ENCODE measurements at regions not wholly inside any gene's neighbourhood (a gene's known extent, or its start where the extent isn't known, plus 50 kb on each side); places are given as distances from the start of the nearest gene placed in this dataset.
"Not testable (repeated sequence)": the region's sequence is repeated elsewhere in the genome, so short reads cannot be mapped to it uniquely, and the experiment has no call there.

DNA sequence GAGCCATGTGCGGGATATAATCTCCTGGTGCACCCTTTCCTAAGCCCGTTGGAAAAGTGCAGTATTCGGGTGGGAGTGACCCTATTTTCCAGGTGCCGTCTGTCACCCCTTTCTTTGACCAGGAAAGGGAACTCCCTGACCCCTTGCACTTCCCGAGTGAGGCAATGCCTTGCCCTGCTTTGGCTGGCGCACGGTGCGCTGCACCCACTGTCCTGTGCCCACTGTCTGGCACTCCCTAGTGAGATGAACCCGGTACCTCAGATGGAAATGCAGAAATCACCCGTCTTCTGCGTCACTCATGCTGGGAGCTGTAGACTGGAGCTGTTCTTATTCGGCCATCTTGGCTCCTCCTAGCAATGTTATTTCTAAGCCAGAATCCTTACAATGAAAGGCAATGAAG, 121.1 kb downstream of the TAF11L14 start:
- in situ Hi-C loops (cut with MboI; ENCODE audit: low sequenced_read_pairs), result not testable (repeated sequence)

DNA sequence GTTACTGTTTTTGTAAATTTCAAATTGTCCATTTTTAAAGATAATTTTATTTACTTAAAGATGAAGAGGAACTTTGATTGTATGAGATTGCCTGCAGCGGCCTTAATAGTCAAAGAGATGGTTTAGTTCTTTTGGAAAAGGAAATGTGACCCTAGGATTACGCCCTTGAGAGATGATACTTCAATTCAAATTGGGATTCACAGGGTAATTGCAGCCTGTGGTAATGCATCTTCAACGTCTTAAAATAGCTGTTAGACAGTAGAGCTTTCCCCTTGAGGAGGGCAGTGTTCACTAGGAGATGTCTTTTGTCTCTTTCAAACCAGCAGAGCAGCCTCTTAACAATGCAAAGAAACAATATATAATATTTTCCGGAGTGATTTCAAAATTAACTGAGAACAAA, 127.1 kb downstream of the TAF11L14 start:
- in situ Hi-C loops (cut with MboI; ENCODE audit: low sequenced_read_pairs), result no loop called here

DNA sequence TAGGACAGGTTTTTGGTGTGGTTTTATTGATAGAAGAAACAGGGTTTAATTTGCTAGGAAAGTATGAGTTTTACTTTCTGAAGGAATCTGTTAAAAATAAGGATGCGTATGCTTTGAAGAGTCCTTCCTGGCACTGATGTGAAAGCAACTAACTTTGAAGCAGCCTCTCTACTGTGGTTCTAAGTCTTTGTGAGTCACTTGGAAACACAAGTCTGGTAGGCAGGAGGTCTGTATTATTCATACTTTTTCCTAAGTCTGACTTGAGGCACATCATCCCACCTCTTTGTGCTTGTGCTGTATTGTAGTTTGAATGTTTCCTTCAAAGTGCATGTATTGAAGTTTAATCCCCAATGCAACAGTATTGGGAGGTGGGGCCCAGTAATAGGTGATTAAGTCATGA, 129.0 kb downstream of the TAF11L14 start:
- in situ Hi-C loops (cut with MboI; ENCODE audit: low sequenced_read_pairs), result no loop called here

DNA sequence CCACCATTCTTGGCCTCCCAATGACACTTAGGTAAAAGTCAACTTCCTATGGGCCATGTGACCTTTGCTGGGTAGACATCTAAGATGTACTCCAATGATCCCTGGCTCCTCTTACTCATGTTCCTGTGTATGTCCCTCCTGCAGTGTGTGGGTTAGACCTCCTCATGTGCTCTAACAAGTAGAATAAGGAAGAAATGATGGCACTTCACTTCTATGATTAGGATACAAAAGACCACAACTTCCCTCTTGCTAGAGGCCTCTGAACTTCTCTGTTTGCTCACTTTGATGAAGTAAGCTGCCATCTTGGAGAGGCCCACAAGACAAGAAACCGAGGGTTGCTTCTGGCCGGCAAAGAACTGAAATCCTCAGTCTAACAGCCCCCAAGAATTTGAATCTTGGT, 131.8 kb downstream of the TAF11L14 start:
- in situ Hi-C loops (cut with MboI; ENCODE audit: low sequenced_read_pairs), result no loop called here

DNA sequence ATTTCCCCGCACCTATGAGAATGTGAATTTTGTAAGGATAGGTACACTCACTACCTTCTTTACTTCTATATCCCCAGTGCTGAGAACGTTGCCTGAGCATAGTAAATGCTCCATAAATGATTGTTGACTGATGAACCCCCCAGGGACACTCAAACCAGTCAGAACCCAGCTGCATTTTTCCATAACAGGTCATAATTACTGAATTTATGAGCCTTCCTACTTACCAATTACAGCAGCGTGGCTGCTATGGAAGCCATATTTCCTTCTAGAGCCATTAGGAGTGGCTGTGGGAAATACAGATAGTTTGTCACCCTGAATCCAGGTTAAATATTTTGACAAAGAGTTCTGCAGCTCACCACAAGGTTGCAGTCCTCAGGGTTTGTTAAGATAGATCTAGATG, 135.0 kb downstream of the TAF11L14 start:
- in situ Hi-C loops (cut with MboI; ENCODE audit: low sequenced_read_pairs), result no loop called here

DNA sequence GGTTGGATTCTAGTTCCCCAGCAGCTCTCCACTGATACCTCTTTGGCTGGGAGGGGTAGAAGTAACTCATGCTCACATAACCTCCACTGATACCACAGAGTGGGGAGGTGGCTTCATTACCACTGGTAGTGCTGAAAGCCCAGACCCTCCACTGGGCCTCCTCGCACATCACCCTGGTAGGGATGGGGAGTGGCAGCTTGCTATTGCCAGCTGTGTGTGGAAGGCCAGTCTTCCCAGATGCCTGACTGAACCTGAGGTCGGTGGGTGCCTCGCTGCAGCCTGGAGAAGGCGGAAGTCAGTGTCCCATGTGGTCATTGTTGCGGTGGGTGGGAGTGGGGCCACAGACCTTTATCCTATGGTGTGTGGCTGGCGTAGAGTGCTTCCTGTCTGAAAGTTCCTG, 138.0 kb downstream of the TAF11L14 start:
- in situ Hi-C loops (cut with MboI; ENCODE audit: low sequenced_read_pairs), result no loop called here

DNA sequence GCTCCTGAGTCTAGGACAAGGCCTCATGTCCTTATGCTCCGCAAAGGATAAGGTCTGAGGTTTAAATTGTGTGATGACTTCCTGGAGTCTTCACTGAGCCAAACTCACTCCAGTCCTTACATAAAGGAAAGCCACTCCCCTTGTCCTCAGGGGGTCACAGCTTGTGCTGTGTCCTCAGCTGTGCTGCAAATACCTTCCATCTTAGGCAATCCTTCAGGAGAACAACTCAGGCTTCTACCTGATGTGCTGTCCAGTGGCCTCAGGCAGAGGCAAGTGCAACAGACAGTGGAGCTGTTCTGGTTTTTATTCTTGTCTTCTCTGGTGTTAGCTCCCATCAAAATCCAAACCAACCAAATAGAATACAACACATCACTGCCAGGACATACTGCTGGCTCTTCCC, 151.5 kb downstream of the TAF11L14 start:
- in situ Hi-C loops (cut with MboI; ENCODE audit: low sequenced_read_pairs), result no loop called here

DNA sequence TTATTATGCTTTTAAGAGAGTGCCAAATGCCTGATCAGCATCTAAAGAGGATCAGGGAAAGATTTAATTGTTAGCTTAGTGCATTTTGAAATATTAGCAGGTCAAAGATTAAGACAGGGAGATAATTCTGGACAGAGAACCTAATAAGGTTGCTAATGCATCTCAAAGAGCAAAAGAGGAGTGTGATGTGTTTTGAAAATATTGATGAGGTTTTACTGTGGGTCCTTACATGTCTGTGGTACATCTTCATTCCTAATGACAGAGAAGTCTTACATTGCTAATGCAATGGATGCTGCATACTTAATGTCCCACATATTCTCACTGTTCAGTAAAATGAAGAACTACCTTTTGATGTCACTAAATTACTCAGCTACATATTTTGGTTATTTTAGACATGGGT, 154.1 kb downstream of the TAF11L14 start:
- in situ Hi-C loops (cut with MboI; ENCODE audit: low sequenced_read_pairs), result no loop called here

DNA sequence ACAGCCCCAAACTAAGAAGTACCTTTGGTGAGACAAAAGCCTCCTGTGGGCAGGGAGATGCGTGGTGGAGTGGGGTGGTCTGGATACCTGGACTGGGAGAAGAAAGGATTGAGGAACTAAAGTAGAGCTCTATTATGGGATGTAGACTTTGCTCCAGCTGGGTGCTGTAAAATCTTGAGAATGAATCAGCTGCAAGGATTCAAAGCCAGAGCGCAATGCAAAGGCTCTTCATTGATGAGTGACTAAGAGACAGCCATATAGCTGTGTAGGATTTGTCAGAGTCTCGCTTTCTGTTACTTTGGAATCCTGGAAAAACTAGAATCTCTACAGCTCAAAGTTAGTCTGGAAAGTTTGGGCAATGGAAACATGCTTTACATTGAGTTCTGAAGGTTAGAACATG, 159.9 kb downstream of the TAF11L14 start:
- in situ Hi-C loops (cut with MboI; ENCODE audit: low sequenced_read_pairs), result no loop called here

DNA sequence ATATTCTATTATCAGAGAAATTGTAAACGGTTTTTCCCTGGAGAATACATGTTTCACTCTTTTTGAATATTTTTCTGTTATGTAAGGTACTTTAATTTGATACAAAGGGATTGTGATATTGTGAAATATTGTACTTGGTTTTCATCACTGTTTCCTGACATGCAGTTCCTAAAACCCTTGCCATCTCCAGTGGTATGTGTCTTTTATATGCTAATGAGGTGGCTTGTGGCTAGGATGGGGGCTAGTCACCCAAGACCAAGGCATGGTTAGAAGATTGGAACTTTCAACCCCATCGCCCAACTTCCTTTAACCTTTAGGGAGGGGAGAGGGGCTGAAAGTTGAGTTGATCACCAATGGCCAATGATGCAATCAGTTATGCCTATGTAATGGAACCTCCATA, 160.6 kb downstream of the TAF11L14 start:
- in situ Hi-C loops (cut with MboI; ENCODE audit: low sequenced_read_pairs), result no loop called here

DNA sequence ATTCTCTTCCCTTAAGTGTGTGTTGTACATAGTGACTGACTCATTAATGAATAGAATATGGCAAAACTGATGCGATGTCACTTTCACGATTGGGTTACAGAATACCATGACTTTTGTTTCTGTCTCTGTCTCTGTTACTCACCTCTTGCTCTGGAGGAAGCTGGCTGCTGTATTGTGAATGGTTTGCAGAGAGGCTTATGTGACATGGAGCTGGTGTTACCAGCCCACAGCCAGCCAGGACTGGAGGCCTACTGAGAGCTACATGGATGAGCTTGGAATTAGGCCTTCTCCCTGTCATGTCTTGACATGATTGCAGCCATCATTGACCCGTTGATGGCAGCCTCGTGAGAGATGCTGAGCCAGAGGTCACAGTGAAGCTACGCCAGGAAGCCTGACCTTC, 161.9 kb downstream of the TAF11L14 start:
- in situ Hi-C loops (cut with MboI; ENCODE audit: low sequenced_read_pairs), result no loop called here

DNA sequence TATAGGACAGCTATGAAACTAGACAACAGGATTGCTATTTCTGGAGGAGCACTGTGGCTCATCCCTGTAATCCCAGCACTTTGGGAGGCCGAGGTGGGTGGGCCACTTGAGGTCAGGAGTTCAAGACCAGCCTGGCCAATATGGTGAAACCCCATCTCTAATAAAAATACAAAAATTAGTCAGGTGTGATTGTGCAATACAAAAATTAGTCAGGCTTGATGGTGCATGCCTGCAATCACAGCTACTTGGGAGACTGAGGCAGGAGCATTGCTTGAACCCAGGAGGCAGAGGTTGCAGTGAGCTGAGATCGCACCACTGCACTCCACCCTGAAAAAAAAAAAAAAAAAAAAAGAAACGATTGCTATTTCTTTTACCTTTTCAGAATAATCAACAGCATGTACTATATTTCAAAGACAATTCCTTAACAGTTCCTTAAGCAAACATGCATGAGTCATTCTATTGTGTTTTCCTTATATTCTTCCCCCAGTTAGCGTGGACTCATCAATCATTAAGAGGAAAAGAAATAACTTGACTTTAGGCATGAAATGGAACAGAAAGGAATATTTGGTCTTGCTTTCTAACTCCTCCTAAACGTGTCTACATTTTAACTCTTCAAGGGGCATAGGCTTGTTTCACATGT, 162.6 kb downstream of the TAF11L14 start:
- in situ Hi-C loops (cut with MboI; ENCODE audit: low sequenced_read_pairs), result no loop called here

DNA sequence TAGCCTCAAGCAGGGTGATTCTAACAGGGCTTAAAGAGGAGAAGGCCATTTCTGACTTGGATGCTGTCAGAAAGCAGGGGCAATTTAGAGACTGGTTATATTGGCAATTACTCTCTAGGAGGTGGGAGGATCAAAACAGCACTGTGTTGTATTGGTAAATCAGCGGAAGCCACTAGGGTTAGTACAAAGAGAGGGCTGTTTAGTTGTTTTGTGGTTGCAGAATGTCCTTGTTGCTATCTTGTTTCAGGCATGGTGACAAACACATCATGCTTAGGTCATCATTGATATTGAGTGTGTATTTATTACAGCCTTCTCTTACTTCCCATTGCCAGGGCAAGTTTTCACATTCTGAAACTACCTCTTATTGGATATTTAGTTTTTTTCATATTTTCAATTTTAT, 165.3 kb downstream of the TAF11L14 start:
- in situ Hi-C loops (cut with MboI; ENCODE audit: low sequenced_read_pairs), result no loop called here

DNA sequence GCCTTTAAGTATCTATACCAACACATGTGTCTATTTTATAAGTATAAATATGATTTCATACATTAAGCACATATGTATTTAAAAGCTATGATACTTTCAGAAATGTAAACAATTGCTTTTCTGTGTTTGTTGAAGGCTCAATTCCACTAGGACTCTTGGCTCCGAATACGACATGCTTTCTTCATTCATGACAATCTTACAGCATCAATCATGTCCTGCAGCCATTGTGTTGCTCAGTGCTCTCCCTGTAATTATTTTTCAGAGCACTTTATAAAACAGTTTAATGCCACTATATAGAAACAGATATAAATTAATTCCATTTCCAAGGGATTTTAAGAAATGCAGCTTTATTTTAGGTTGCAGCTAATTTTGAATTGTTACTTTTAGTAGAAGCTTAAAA, 167.3 kb downstream of the TAF11L14 start:
- in situ Hi-C loops (cut with MboI; ENCODE audit: low sequenced_read_pairs), result no loop called here

DNA sequence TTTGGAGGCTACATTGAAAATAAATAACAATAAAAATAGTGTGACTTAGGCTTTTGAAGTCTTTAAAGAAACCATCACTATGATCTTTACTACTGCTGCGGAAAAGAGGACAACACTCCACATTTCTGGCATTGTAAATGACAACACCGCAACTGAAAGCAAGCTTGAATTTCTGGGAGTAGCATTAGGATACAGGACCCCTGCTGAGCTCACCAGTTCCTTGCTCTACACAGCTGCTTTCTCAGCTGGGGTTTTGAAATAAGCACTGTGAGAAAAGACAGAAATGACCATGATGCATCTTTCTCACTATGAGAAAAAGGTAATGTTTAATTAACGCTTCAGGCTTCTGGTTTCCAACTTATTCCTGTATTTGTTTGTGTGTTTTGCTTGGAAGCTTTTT, 168.0 kb downstream of the TAF11L14 start:
- in situ Hi-C loops (cut with MboI; ENCODE audit: low sequenced_read_pairs), result no loop called here

DNA sequence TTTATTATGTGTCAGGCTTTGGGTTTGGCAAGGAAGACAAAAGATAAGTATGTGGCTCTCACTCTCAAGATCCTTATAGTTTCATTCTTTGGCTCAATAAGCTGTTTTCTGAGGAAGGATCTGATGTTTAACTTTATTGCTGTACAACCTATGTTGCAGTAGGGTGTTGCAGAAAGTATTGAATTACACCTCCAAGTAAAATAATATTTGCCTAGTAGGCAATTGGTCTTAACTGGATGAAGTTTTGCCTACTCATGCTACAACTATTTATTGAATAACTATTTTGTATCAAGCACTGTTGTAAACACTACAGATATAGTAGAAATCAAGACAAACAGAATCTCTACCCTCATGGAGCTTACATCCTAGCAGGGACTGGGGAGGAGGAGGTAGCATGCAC, 169.7 kb downstream of the TAF11L14 start:
- in situ Hi-C loops (cut with MboI; ENCODE audit: low sequenced_read_pairs), result no loop called here

DNA sequence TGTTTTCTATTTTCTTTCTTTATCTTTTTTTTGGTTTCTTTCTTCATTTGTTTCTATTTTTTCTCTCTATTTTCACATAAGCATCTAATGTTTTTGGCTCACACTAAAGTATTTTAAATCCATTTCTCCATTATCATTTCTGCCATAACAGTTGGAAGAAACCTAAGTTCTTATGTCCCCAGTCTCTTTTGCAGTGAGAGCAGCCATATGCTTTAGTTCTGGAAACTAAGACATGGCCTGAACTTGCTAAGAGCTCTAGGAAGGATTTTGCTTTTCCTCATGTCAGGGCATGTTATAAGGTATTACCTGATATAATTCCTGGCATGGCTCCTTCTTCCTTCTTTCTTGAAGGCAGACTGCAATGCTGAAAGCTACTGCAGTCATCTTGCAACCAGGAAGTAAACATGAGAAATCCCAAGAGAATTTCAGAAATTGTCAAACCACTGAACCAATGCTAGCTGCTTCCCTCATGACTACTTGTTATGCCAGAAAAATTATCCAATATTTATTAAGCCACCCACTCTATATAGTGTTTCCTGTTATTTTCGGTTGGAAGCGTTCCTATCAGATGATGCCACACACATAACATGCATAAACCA, 171.1 kb downstream of the TAF11L14 start:
- in situ Hi-C loops (cut with MboI; ENCODE audit: low sequenced_read_pairs), result no loop called here

DNA sequence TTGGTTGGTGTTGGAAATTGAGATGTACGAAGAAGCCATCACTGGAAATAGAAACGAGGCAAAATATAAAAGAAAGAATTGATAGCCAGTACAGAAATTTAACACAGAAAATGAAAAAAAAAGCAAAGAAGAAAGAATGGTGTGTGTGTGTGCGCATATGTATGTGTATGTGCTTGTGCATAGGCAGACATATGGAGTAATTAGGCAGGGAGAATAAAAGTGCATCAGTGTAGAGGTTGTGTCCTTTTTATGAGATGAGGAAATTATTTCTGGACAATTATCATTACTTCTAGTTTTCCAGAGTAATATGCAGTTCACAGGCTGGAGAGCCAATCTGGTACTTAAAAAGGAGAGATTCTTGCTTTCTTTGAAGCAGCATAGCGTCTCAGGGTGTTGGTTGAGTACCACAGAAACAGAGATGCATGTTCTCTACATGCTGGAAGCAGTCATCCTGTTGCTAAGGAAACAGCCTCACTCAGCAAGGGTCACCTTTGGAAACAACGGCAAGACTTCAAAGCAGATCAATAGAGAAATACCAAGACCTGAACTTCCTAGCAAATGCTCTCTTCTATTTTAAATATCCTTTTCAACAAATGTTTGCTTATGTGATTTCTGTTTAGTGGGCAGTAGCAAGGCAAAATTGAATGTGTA, 172.7 kb downstream of the TAF11L14 start:
- in situ Hi-C loops (cut with MboI; ENCODE audit: low sequenced_read_pairs), result no loop called here

DNA sequence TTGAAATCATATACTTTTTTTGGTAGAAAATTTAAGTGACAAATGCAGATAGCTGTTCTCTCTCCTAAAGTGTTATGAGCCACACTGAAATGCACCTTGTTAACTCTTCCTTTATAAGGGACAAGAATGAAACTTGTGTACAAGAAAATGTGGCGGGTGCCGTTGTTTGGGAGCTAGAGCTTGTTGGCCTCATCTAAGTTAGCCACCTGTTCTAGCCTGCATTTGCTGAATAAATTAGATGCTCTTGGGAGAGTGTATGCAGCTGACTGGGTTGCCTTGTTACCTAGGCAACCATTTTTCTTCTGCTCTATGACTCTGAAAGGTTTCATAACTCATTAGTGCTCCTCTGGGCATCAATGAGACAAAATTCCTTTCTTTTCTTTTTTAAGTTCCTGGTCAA, 174.3 kb downstream of the TAF11L14 start:
- in situ Hi-C loops (cut with MboI; ENCODE audit: low sequenced_read_pairs), result no loop called here

DNA sequence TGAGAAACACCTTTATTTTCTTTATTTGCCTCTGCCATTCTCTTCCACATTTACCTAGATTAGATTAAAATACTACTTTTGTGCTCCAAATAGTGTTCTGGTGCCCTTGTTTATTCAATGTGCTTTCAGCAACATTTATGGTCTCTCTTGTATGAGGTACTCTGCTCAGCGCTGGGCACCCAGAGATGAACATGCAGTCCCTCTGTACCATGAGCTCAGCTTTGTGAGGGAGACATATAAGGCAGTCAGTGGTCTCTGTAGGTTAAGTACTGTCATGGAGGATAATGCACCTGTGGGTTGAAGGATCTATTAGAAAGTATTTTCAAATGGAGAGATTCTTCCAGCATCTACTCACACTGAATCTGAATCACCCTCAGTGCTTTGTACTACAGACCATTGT, 176.5 kb downstream of the TAF11L14 start:
- in situ Hi-C loops (cut with MboI; ENCODE audit: low sequenced_read_pairs), result no loop called here

DNA sequence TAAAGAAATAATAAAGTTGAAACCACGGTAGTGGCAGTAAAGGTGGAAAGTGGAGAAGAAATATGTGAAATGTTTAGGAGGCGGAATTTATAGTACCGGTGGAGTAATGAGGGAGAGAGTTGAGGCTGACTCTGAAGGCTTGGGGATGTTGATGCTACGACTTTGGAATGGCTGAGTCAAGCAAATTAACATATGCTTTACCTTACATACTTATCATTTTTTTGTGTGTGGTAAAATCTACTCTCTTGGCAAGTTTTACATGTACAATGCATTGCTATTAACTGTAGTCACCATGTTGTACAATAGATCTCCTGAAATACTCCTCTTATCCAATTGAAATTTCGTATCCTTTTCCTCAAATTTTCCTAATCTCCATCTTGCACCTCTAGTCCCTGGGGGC, 179.0 kb downstream of the TAF11L14 start:
- in situ Hi-C loops (cut with MboI; ENCODE audit: low sequenced_read_pairs), result no loop called here

DNA sequence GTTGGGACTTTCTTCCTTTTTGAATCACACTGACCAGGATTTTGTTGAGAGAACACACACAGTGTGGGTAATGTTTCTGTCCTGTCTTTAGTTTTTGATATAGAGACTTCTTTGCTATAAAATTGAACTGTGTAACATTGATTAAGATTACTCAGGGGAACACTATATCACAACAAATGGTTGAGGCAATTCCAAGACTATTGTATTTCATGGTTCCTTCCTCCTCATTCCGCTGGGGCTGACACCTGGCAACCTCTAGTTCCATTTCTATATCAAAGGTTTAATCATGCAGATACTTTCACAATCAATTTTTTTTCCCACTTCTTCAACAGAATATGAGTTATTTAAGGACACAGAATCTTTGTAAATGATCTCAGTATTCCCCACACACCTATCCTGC, 182.2 kb downstream of the TAF11L14 start:
- in situ Hi-C loops (cut with MboI; ENCODE audit: low sequenced_read_pairs), result no loop called here

DNA sequence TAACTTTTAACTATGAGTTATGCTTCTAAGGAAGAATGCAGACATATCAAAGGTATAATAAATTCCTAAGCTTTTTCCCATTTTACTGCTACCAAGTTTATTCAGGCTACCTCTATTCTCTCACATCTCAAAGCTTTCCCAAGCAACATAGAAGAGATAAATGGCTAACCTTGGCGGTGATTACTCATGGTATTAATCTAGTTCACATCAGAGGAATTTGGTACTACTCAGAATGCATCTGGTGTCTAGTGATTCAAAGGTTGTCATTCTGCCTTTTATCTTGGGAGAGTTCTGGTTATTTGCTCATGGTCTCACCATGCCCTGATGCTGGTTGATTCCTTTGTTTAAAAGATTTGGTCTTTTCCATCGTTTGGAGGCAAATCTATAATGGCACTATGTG, 182.7 kb downstream of the TAF11L14 start:
- in situ Hi-C loops (cut with MboI; ENCODE audit: low sequenced_read_pairs), result no loop called here

Data from HL-60/S4 (cell line).